NT2/D1 (cell line): ENCODE measurements at regions not wholly inside any gene's neighbourhood (a gene's known extent, or its start where the extent isn't known, plus 50 kb on each side); places are given as distances from the start of the nearest gene placed in this dataset.

Source experiments
- DNase-seq: peaks from one replicate; pipeline ENCODE4 v3.0.0-alpha.2; 2011; ENCODE audit warnings: low read depth, low spot score
- H3K27me3 ChIP-seq: 2 replicates; pipeline ENCODE4 v1.6.0; 2011; ENCODE audit warnings: mild to moderate bottlenecking; ENCODE audit not compliant: insufficient read length, insufficient read depth
- H3K36me3 ChIP-seq: 2 replicates; pipeline ENCODE4 v1.6.1; 2011; ENCODE audit warnings: mild to moderate bottlenecking, low read length, mixed read lengths; ENCODE audit not compliant: insufficient read depth, insufficient read length
- H3K4me1 ChIP-seq: 2 replicates; pipeline ENCODE4 v1.5.1; 2011; ENCODE audit not compliant: insufficient read depth, insufficient read length
- H3K4me3 ChIP-seq: 2 replicates; pipeline ENCODE4 v1.5.1; 2011; ENCODE audit warnings: low read depth; ENCODE audit not compliant: insufficient read length
- H3K9ac ChIP-seq: 2 replicates; pipeline ENCODE4 v1.6.0; 2011; ENCODE audit warnings: low read depth; ENCODE audit not compliant: insufficient read length
- H3K9me3 ChIP-seq: 2 replicates; pipeline ENCODE4 v1.5.1; 2011; ENCODE audit warnings: mild to moderate bottlenecking, low read length; ENCODE audit not compliant: insufficient read depth
- SUZ12 ChIP-seq: IDR thresholded peaks from 2 replicates; pipeline ENCODE4 v1.6.1; 2011; ENCODE audit not compliant: insufficient read length, insufficient read depth; ENCODE audit errors: extremely low read depth
- YY1 ChIP-seq: IDR thresholded peaks from 2 replicates; pipeline ENCODE4 v1.6.1; 2011; ENCODE audit not compliant: insufficient read length, insufficient read depth
- ZNF274 ChIP-seq: IDR thresholded peaks from 2 replicates; pipeline ENCODE4 v1.6.1; 2011; ENCODE audit warnings: mild to moderate bottlenecking, low read depth, low read length

DNA sequence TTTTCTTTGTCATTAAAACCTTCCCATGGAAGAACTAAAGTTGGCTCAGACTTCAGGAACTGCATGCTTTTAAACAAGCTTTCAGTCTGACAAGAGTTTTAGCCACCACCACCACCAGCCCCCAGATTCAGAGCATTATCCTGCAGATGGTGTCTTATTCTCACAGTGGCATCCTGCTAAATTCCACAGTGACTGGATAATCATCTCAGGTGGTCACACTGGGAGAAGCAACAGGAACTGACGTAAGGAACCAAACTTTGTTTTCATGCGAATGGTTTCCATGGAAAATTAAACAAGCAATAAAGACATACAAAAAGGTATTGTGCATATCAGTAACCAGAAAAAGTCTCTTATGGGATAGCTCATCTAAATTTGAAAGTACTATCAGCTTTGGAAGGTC, 370.7 kb downstream of the FBXW7 start:
- Histone ChIP-seq H3K27me3 (no peaks in the 10 kb centered on the region), H3K36me3 (no peaks in the 10 kb centered on the region), H3K9ac (no peak overlapping the region), H3K4me3 (no peak overlapping the region), H3K4me1 (no peaks in the 10 kb centered on the region), H3K9me3 (no peaks in the 10 kb centered on the region)
- TF ChIP-seq YY1, result no peak
- no peak for TF ChIP-seq SUZ12
- TF ChIP-seq ZNF274, result no peak
- DNase-seq, result peak; percentile 62

DNA sequence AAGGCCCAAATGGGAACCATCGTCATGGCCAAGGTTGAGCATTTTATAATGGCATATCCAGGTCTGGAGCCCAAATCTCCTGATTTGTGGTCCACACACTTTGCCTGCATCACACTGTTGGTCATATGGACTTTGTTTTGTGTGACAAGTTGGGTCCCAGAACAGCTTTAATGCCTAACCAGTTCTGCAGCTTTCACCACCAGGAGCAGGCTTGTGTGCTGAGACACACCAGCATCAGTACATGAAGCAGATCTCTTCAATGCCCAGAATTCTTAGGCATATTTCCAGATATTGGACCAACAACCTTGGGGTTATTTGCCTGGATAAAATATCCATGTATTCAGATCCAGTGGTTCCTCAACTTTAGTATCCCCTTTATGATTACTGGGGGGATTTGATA, 371.3 kb downstream of the FBXW7 start:
- H3K9ac ChIP-seq, result no peak overlapping the region
- TF ChIP-seq ZNF274, result no peak
- no peaks in the 10 kb centered on the region for H3K27me3 ChIP-seq
- no peaks in the 10 kb centered on the region for H3K9me3 ChIP-seq
- no peak for DNase-seq
- H3K4me3 ChIP-seq, result no peak overlapping the region
- no peaks in the 10 kb centered on the region for H3K4me1 ChIP-seq
- H3K36me3 ChIP-seq, result no peaks in the 10 kb centered on the region

DNA sequence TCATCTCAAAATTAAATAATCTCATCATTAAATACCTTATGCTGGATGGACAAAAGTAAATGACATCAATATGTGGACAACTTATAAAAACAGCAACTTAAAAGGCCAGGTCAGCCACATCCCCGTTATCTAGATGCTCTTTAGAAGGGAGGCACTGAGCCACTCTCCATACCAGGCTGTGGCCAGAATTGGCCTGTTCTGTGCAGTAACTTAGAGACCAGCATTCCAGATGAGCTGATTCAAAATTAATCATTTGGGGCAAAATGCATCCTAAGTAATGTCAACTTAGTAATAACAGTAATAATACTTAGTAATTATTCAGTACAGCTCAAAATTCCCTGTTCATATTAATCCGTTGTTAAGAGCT, 373.6 kb downstream of the FBXW7 start:
- Histone ChIP-seq H3K27me3 (no peaks in the 10 kb centered on the region), H3K4me1 (no peaks in the 10 kb centered on the region), H3K9ac (no peak overlapping the region), H3K36me3 (no peaks in the 10 kb centered on the region), H3K4me3 (no peak overlapping the region), H3K9me3 (no peaks in the 10 kb centered on the region)
- TF ChIP-seq SUZ12, result no peak
- no peak for TF ChIP-seq YY1
- no peak for TF ChIP-seq ZNF274
- DNase-seq, result no peak

DNA sequence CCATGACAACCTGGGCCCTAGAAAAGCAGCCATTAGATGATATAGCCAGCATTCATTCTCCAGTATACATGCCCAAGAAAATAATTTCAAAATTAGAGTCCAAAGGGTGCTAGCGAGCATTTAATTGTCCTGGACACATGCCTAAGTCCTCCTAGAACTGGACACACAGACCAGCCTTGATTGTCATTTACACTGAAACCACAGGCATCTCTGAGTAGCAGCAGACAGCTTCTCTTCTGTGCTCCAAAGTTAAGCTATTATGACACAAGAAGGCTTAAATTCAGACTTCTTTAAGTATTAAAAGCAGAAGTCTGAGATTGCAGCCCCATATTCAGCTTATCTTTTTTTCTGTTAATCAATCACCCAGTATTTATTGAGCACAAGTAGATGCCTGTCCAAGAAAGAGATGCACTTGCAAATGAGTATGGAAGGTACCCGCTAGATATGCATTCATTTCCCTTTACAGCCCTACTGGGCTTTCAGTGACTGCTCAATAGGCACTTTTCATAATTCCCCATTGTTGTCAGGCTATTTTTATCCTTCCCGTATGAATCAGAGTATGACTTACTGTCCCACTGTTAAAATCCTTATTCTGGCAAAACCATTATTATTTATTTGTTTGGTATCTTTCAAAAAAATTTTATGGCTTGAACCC, 374.1 kb downstream of the FBXW7 start:
- no peak for DNase-seq
- H3K4me1 ChIP-seq, result no peaks in the 10 kb centered on the region

DNA sequence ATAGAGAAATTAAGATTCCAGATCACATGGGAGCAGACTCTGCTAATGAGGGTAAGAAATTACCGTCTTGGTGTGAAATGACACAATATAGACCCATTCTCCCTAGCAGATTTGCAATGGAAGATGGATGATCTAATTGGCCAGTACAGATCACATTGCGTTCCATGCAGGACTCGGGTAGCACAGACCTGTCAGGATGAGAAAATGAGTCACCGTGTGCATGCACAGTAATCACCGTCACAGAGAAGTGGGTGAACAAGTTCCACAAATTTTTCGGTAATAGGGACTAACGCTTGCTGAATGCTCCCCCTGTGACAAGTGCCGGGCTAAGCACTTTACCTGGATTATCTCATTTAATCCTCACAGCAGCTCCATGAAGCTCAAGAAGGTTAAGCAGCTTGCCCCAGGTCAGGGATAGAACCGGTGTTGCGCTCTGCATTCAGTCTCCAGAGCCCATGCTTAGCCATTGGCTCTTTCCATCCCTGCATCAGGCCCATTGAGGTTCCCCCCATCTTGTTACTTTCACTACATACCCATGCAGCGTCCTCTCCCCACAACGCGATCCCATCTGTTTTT, 375.6 kb downstream of the FBXW7 start:
- no peaks in the 10 kb centered on the region for H3K4me1 ChIP-seq
- no peaks in the 10 kb centered on the region for H3K27me3 ChIP-seq
- H3K4me3 ChIP-seq, result no peak overlapping the region
- no peak overlapping the region for H3K9ac ChIP-seq
- H3K9me3 ChIP-seq, result no peaks in the 10 kb centered on the region
- DNase-seq, result no peak
- no peak for TF ChIP-seq SUZ12
- no peak for TF ChIP-seq YY1
- TF ChIP-seq ZNF274, result no peak
- H3K36me3 ChIP-seq, result no peaks in the 10 kb centered on the region

More for the DNA sequence above, 374.1 kb downstream of the FBXW7 start:
- Histone ChIP-seq H3K36me3 (no peaks in the 10 kb centered on the region), H3K4me3 (no peak overlapping the region), H3K9ac (no peak overlapping the region), H3K9me3 (no peaks in the 10 kb centered on the region), H3K27me3 (no peaks in the 10 kb centered on the region)
- no peak for TF ChIP-seq ZNF274

DNA sequence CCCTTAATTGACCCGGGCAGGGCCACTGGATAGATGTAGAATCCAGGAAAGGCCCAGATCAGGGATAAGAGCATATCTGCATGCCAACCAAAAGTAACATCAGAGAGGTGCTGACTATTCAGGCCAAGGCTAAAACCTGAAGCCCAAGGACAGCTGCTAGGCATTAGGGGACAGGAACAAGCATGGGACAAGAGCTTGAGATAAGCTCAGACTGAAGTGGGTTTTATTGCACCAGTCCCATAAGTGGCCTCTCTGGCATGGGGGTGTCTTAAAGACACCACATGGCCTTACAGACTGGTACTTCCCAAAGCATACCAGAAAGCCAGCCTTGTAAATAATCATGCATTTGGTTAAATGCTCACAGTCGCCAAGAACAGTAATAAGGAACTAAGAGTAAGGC, 376.1 kb downstream of the FBXW7 start:
- H3K36me3 ChIP-seq, result no peaks in the 10 kb centered on the region
- no peak for TF ChIP-seq ZNF274
- TF ChIP-seq SUZ12, result no peak
- TF ChIP-seq YY1, result no peak
- DNase-seq, result no peak
- no peaks in the 10 kb centered on the region for H3K9me3 ChIP-seq
- no peaks in the 10 kb centered on the region for H3K4me1 ChIP-seq
- no peak overlapping the region for H3K4me3 ChIP-seq
- no peak overlapping the region for H3K9ac ChIP-seq
- H3K27me3 ChIP-seq, result no peaks in the 10 kb centered on the region

DNA sequence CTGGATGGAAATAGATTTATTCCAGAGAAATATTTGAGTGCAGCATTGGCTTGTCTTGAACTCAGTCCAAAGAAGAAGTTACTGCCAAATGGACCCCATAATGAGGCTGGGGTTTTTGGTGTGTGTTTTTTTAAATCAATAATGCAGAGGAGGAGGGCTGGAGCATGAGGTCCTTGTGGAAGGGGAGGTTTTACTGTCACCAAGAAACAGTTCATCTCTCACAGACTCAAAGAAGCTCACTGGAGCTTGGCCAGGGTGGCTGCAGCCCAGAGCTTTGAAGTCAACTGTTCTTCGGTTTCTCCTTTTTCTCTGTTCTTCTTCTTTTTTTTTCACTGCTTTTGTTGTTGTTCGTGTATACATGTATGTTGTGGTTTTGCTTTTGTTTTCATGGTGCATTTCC, 377.7 kb downstream of the FBXW7 start:
- Histone ChIP-seq H3K9ac (no peak overlapping the region), H3K9me3 (no peaks in the 10 kb centered on the region), H3K36me3 (no peaks in the 10 kb centered on the region), H3K27me3 (no peaks in the 10 kb centered on the region), H3K4me3 (no peak overlapping the region), H3K4me1 (no peaks in the 10 kb centered on the region)
- no peak for DNase-seq
- TF ChIP-seq SUZ12, result no peak
- no peak for TF ChIP-seq ZNF274
- no peak for TF ChIP-seq YY1
